H9 (cell line): ENCODE measurements at regions not wholly inside any gene's neighbourhood (a gene's known extent, or its start where the extent isn't known, plus 50 kb on each side); places are given as distances from the start of the nearest gene placed in this dataset.

Experiments
- DNase-seq: peaks from one replicate; pipeline ENCODE4 v3.0.0-alpha.2; 2017
- H2AFZ ChIP-seq: one replicate; pipeline ENCODE4 v1.6.1; 2013; ENCODE audit warnings: mild to moderate bottlenecking, low read length, control low read depth, moderate library complexity
- H2AK5ac ChIP-seq: 2 replicates; pipeline ENCODE4 v1.6.1; 2013; ENCODE audit warnings: low read length, control low read depth, mixed read lengths; ENCODE audit not compliant: insufficient read length
- H2BK120ac ChIP-seq: one replicate; pipeline ENCODE4 v1.6.1; 2013; ENCODE audit warnings: low read depth, mild to moderate bottlenecking, low read length, control low read depth, inconsistent platforms; ENCODE audit not compliant: poor library complexity, severe bottlenecking
- H2BK12ac ChIP-seq: 2 replicates; pipeline ENCODE4 v1.6.1; 2013; ENCODE audit warnings: low read length, control low read depth, mixed read lengths, low read depth; ENCODE audit not compliant: insufficient read length
- H2BK15ac ChIP-seq: 2 replicates; pipeline ENCODE4 v1.6.1; 2013; ENCODE audit warnings: low read depth, low read length, control low read depth
- H2BK20ac ChIP-seq: one replicate; pipeline ENCODE4 v1.6.1; 2013; ENCODE audit warnings: low read depth, mild to moderate bottlenecking, low read length, control low read depth, inconsistent platforms; ENCODE audit not compliant: poor library complexity, severe bottlenecking
- H2BK5ac ChIP-seq: 2 replicates; pipeline ENCODE4 v1.6.1; 2013; ENCODE audit warnings: low read length, control low read depth, mixed read lengths; ENCODE audit not compliant: insufficient read length
- H3K14ac ChIP-seq: 2 replicates; pipeline ENCODE4 v1.6.1; 2013; ENCODE audit warnings: low read length, control low read depth; ENCODE audit not compliant: insufficient read depth
- H3K18ac ChIP-seq: 2 replicates; pipeline ENCODE4 v1.6.1; 2013; ENCODE audit warnings: low read depth, mild to moderate bottlenecking, mixed read lengths, low read length, control low read depth; ENCODE audit not compliant: insufficient read length
- H3K23ac ChIP-seq: 2 replicates; pipeline ENCODE4 v1.6.1; 2013; ENCODE audit warnings: low read length, control low read depth, mixed read lengths, low read depth; ENCODE audit not compliant: insufficient read length
- H3K23me2 ChIP-seq: 2 replicates; pipeline ENCODE4 v1.6.1; 2013; ENCODE audit warnings: low read depth, mild to moderate bottlenecking, mixed read lengths, low read length, control low read depth; ENCODE audit not compliant: insufficient read length, poor library complexity, severe bottlenecking
- H3K27ac ChIP-seq: 2 replicates; pipeline ENCODE4 v1.5.1; 2013; ENCODE audit warnings: low read length, control low read depth, mixed read lengths, low read depth; ENCODE audit not compliant: insufficient read length
- H3K27me3 ChIP-seq: 2 replicates; pipeline ENCODE4 v1.6.1; 2013; ENCODE audit warnings: low read length, control low read depth, inconsistent platforms; ENCODE audit not compliant: insufficient read depth
- H3K4ac ChIP-seq: 2 replicates; pipeline ENCODE4 v1.6.1; 2013; ENCODE audit warnings: low read depth, mild to moderate bottlenecking, control low read depth, inconsistent platforms, low read length, moderate library complexity
- H3K4me1 ChIP-seq: 2 replicates; pipeline ENCODE4 v1.6.1; 2013; ENCODE audit warnings: low read length, control low read depth, inconsistent platforms; ENCODE audit not compliant: insufficient read depth
- H3K4me2 ChIP-seq: 2 replicates; pipeline ENCODE4 v1.6.1; 2013; ENCODE audit warnings: low read length, control low read depth, mixed read lengths; ENCODE audit not compliant: insufficient read length, insufficient read depth
- H3K56ac ChIP-seq: 2 replicates; pipeline ENCODE4 v1.6.1; 2013; ENCODE audit warnings: low read depth, mild to moderate bottlenecking, mixed read lengths, low read length, control low read depth; ENCODE audit not compliant: insufficient read length
- H3K79me1 ChIP-seq: 2 replicates; pipeline ENCODE4 v1.6.1; 2013; ENCODE audit warnings: low read depth, mild to moderate bottlenecking, moderate library complexity, low read length, control low read depth, inconsistent platforms; ENCODE audit not compliant: insufficient read depth, poor library complexity, severe bottlenecking
- H3K79me2 ChIP-seq: 2 replicates; pipeline ENCODE4 v1.6.1; 2013; ENCODE audit warnings: low read length, control low read depth, inconsistent platforms; ENCODE audit not compliant: insufficient read depth
- H3K9ac ChIP-seq: 2 replicates; pipeline ENCODE4 v1.6.1; 2013; ENCODE audit warnings: low read length, control low read depth, mixed read lengths; ENCODE audit not compliant: insufficient read length; ENCODE audit errors: extremely low read depth
- H3K9me3 ChIP-seq: one replicate; pipeline ENCODE4 v1.6.1; 2013; ENCODE audit warnings: low read depth, low read length, inconsistent platforms; ENCODE audit not compliant: control insufficient read depth
- H3T11ph ChIP-seq: one replicate; pipeline ENCODE4 v1.6.1; 2013; ENCODE audit warnings: mild to moderate bottlenecking, low read length, control low read depth, inconsistent platforms
- H4K20me1 ChIP-seq: one replicate; pipeline ENCODE4 v1.6.1; 2013; ENCODE audit not compliant: control insufficient read depth, insufficient read length, insufficient read depth
- H4K5ac ChIP-seq: 2 replicates; pipeline ENCODE4 v1.6.1; 2013; ENCODE audit warnings: low read depth, mild to moderate bottlenecking, mixed read lengths, low read length, control low read depth; ENCODE audit not compliant: insufficient read length
- H4K8ac ChIP-seq: replicated peaks from 2 replicates; pipeline ENCODE4 v1.6.1; 2013; ENCODE audit warnings: low read length, control low read depth, mixed read lengths, low read depth; ENCODE audit not compliant: insufficient read length
- H4K91ac ChIP-seq: 2 replicates; pipeline ENCODE4 v1.6.1; 2013; ENCODE audit warnings: low read depth, mild to moderate bottlenecking, moderate library complexity, mixed read lengths, low read length, control low read depth; ENCODE audit not compliant: insufficient read length
- H3K27ac Mint-ChIP-seq, 3 experiments: 2 replicates in 2 of 3; 3 replicates in 1 of 3; pipeline ENCODE4 v1.8.0; 2020 to 2021; ENCODE audit warnings: mixed read lengths in 3 of 3, mild to moderate bottlenecking in 1 of 3, moderate library complexity in 1 of 3
- H3K27me3 Mint-ChIP-seq: 2 replicates; pipeline ENCODE4 v1.8.0; 2021; ENCODE audit warnings: low read depth, mild to moderate bottlenecking, moderate library complexity, mixed read lengths
- H3K36me3 Mint-ChIP-seq, 3 experiments: 2 replicates in 2 of 3; 3 replicates in 1 of 3; pipeline ENCODE4 v1.8.0; 2020 to 2021; ENCODE audit warnings: low read depth in 3 of 3, mixed read lengths in 3 of 3; ENCODE audit not compliant: insufficient read depth in 1 of 3
- H3K4me1 Mint-ChIP-seq, 2 experiments: 2 replicates each; pipeline ENCODE4 v1.8.0; 2020; ENCODE audit warnings: mixed read lengths in 2 of 2
- H3K4me3 Mint-ChIP-seq, 2 experiments: 2 replicates in 1 of 2; 3 replicates in 1 of 2; pipeline ENCODE4 v1.8.0; 2020 to 2021; ENCODE audit warnings: mild to moderate bottlenecking in 2 of 2, mixed read lengths in 2 of 2, moderate library complexity in 1 of 2
- H3K9me3 Mint-ChIP-seq, 2 experiments: 2 replicates in 1 of 2; 3 replicates in 1 of 2; pipeline ENCODE4 v1.8.0; 2020; ENCODE audit warnings: mild to moderate bottlenecking in 2 of 2, mixed read lengths in 2 of 2, moderate library complexity in 1 of 2
- WGBS: extraction: QIAGEN DNeasy Blood & Tissue Kit; methylation state at CpG from one replicate; pipeline ENCODE4 v1.1.7; 2013; ENCODE audit warnings: missing lambda C conversion rate, low lambda C conversion rate, mixed read lengths; ENCODE audit not compliant: insufficient read length; ENCODE audit errors: extremely low coverage; 5-methylcytosine and 5-hydroxymethylcytosine counted together
- TF ChIP-seq, protein P1 (sequence below): fragments of 200-600 bp; sonication (generic); conservative IDR thresholded peaks from 3 replicates; pipeline ENCODE4 v1.8.0; 2021; ENCODE audit warnings: antibody characterized with exemption, mild to moderate bottlenecking

DNA sequence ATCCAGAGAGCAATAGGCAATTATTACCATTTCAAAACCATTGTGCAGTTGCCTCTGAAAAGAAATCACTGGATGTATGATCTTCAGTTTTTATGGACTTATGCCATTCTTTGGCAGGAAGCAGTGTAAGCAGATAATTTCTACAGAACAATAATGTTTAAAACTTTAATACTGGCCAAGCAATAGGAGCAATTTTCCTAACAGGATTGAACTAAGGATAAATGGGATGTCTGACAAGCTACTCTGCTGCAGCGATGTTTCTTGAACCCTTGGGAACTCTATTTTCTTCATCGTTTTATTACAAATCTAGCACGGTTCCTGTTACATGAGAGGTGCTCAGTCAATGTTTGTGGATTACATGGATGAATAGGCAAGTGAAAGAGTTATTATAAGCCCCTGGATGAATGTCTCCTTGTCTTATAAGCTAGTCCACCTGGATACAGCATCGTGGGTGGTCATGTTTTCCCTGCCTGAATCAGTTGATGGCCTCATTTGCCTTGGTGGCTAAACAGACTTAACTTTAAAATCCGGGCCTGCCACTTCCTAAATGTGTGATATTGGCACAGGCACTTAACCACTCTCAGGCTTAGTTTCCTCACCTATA, 68.2 kb upstream of the MDM1 start:
- Histone ChIP-seq H3K23ac (no peak overlapping the region), H3K4ac (no peak overlapping the region), H3K27me3 (no peaks in the 10 kb centered on the region), H3K79me1 (no peaks in the 10 kb centered on the region), H3K79me2 (no peaks in the 10 kb centered on the region), H2BK15ac (no peak overlapping the region), H3T11ph (no peak overlapping the region), H2BK5ac (no peak overlapping the region), H2BK12ac (no peak overlapping the region), H2BK120ac (no peak overlapping the region), H4K5ac (no peak overlapping the region), H3K9ac (no peak overlapping the region), H4K91ac (no peak overlapping the region), H3K4me1 (no peaks in the 10 kb centered on the region), H4K8ac (no peak overlapping the region), H3K23me2 (no peaks in the 10 kb centered on the region), H3K27ac (no peak overlapping the region), H2AK5ac (no peak overlapping the region), H2BK20ac (no peak overlapping the region), H3K14ac (no peak overlapping the region), H2AFZ (no peak overlapping the region), H3K18ac (no peak overlapping the region), H3K4me2 (no peak overlapping the region), H3K9me3 (no peaks in the 10 kb centered on the region), H3K56ac (no peak overlapping the region), H4K20me1 (no peaks in the 10 kb centered on the region)
- Mint-ChIP-seq H3K27me3 (peaks cover 2% of the 10 kb centered on the region; the same call in 1 of the 2 replicates), H3K9me3 (no peaks in the 10 kb centered on the region), H3K4me1 (peaks cover 0 to under 1% of the 10 kb centered on the region in 2 experiments; a peak in 1 of 4 replicates), H3K36me3 (no peaks in the 10 kb centered on the region), H3K4me3 (no peak overlapping the region), H3K27ac (no peak overlapping the region)
- DNase-seq, result no peak
- TF ChIP-seq, protein P1, sequence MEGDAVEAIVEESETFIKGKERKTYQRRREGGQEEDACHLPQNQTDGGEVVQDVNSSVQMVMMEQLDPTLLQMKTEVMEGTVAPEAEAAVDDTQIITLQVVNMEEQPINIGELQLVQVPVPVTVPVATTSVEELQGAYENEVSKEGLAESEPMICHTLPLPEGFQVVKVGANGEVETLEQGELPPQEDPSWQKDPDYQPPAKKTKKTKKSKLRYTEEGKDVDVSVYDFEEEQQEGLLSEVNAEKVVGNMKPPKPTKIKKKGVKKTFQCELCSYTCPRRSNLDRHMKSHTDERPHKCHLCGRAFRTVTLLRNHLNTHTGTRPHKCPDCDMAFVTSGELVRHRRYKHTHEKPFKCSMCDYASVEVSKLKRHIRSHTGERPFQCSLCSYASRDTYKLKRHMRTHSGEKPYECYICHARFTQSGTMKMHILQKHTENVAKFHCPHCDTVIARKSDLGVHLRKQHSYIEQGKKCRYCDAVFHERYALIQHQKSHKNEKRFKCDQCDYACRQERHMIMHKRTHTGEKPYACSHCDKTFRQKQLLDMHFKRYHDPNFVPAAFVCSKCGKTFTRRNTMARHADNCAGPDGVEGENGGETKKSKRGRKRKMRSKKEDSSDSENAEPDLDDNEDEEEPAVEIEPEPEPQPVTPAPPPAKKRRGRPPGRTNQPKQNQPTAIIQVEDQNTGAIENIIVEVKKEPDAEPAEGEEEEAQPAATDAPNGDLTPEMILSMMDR, result no peak
- no CpG with 5 or more reads among the region's 5 CpGs for WGBS
